AG04450 (cell line): ENCODE measurements at regions not wholly inside any gene's neighbourhood (a gene's known extent, or its start where the extent isn't known, plus 50 kb on each side); places are given as distances from the start of the nearest gene placed in this dataset.

Experiments used
- CTCF ChIA-PET: fragments of 300-600, 350-600 bp; formaldehyde crosslinking; extraction: SDS; loops from one replicate; lab custom pipeline; 2022; ENCODE audit warnings: antibody characterized with exemption, inconsistent platforms; lab: Charles Lee
- POLR2A ChIA-PET: fragments of 350-600 bp; formaldehyde crosslinking; extraction: SDS; loops from one replicate; lab custom pipeline; 2021; ENCODE audit warnings: antibody characterized with exemption, inconsistent platforms; lab: Yijun Ruan, JAX
- DNase-seq: peaks from one replicate; pipeline ENCODE4 v3.0.0-alpha.2; 2011; ENCODE audit warnings: low read depth, low spot score
- H3K27ac ChIP-seq: one replicate; pipeline ENCODE4 v1.5.1; 2012; ENCODE audit warnings: low read depth, low read length, control low read depth
- H3K27me3 ChIP-seq: one replicate; pipeline ENCODE4 v1.6.0; 2012; ENCODE audit warnings: low read length; ENCODE audit not compliant: control insufficient read depth, insufficient read depth
- H3K4me3 ChIP-seq: 2 replicates; pipeline ENCODE4 v1.5.1; 2011; ENCODE audit warnings: mild to moderate bottlenecking, low read depth, low read length, control low read depth
- H3K9me3 ChIP-seq: 2 replicates; pipeline ENCODE4 v1.5.1; 2012; ENCODE audit warnings: low read length; ENCODE audit not compliant: control insufficient read depth, insufficient read depth
- CTCF ChIP-seq: IDR thresholded peaks from 2 replicates; pipeline ENCODE4 v1.5.1; 2011; ENCODE audit warnings: low read depth, low read length, control low read depth, inconsistent platforms

- no peak for DNase-seq
- Histone ChIP-seq H3K27ac (no peak overlapping the region), H3K27me3 (no peaks in the 10 kb centered on the region), H3K9me3 (no peaks in the 10 kb centered on the region), H3K4me3 (no peak overlapping the region)
- POLR2A ChIA-PET: no interaction called here
- no peak for TF ChIP-seq CTCF
- CTCF ChIA-PET: no interaction called here
Measured at GRCh38 chr3:81851176-81851575, 89.7 kb upstream of the GBE1 start.

- no peaks in the 10 kb centered on the region for H3K27me3 ChIP-seq
- DNase-seq: no peak
- no peaks in the 10 kb centered on the region for H3K9me3 ChIP-seq
- TF ChIP-seq CTCF: no peak
- CTCF ChIA-PET: interaction anchor here (1.0 kb wide), 1 partner anchor 63 kb away, joined by 4 read pairs; no protein-coding TSS in a partner anchor
- no peak overlapping the region for H3K4me3 ChIP-seq
- POLR2A ChIA-PET: no interaction called here
- no peak overlapping the region for H3K27ac ChIP-seq
Measured at GRCh38 chr3:81846988-81847387, 85.5 kb upstream of the GBE1 start.

- Histone ChIP-seq H3K27me3 (no peaks in the 10 kb centered on the region), H3K9me3 (no peaks in the 10 kb centered on the region), H3K4me3 (no peak overlapping the region), H3K27ac (no peak overlapping the region)
- no peak for TF ChIP-seq CTCF
- POLR2A ChIA-PET: no interaction called here
- DNase-seq: no peak
- CTCF ChIA-PET: no interaction called here
Measured at GRCh38 chr3:81841540-81841939, 80.1 kb upstream of the GBE1 start.

- H3K27me3 ChIP-seq: no peaks in the 10 kb centered on the region
- TF ChIP-seq CTCF: no peak
- ChIA-PET POLR2A (no interaction called here), CTCF (no interaction called here)
- H3K27ac ChIP-seq: no peak overlapping the region
- DNase-seq: no peak
- no peak overlapping the region for H3K4me3 ChIP-seq
- H3K9me3 ChIP-seq: no peaks in the 10 kb centered on the region
Measured at GRCh38 chr3:81839504-81840094, 78.2 kb upstream of the GBE1 start.

GRCh38 chr3:81838457-81838856, 77.0 kb upstream of the GBE1 start:
- ChIA-PET POLR2A (no interaction called here), CTCF (no interaction called here)
- DNase-seq: no peak
- Histone ChIP-seq H3K9me3 (no peaks in the 10 kb centered on the region), H3K27ac (no peak overlapping the region), H3K27me3 (no peaks in the 10 kb centered on the region), H3K4me3 (no peak overlapping the region)
- TF ChIP-seq CTCF: no peak
